ENCODE measurements at regions not wholly inside any gene's neighbourhood (a gene's known extent, or its start where the extent isn't known, plus 50 kb on each side); places are given as distances from the start of the nearest gene placed in this dataset.

DNA sequence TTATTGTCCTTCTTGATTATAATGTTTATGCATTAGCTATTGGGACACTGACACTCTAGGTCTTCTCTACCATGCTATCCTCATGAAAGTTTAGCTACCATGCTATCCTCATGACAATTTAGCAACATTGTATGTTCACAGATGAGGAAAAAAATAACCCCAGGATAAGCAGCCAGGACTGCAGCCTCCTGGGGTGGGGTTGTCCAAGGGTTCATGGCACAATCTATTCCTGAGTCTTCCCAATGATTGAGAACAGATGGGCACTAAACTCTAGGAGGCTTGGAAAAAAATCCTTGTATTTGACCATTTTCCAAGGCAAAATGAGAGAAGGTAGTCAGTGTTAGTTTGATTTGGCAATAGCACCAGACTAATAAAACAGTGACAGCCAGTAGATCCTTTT is 619.8 kb upstream of the LCORL start:
- Histone ChIP-seq H3K36me3 (no peaks in the 10 kb centered on the region), H3K27me3 (no peaks in the 10 kb centered on the region), H3K9me3 (no peaks in the 10 kb centered on the region), H3K4me1 (peaks cover 0 to 16% (median 6%) of the 10 kb centered on the region in 4 donors), H3K27ac (no peak overlapping the region), H3K4me3 (no peak overlapping the region)
- no peak for DNase-seq
- intact Hi-C loops (cut with DNase I; ENCODE audit: low total_unique reads) = no loop called here
- no peak for TF ChIP-seq POLR2AphosphoS5 (IDR thresholded peaks at IDR 0.05)
- TF ChIP-seq, protein P1, sequence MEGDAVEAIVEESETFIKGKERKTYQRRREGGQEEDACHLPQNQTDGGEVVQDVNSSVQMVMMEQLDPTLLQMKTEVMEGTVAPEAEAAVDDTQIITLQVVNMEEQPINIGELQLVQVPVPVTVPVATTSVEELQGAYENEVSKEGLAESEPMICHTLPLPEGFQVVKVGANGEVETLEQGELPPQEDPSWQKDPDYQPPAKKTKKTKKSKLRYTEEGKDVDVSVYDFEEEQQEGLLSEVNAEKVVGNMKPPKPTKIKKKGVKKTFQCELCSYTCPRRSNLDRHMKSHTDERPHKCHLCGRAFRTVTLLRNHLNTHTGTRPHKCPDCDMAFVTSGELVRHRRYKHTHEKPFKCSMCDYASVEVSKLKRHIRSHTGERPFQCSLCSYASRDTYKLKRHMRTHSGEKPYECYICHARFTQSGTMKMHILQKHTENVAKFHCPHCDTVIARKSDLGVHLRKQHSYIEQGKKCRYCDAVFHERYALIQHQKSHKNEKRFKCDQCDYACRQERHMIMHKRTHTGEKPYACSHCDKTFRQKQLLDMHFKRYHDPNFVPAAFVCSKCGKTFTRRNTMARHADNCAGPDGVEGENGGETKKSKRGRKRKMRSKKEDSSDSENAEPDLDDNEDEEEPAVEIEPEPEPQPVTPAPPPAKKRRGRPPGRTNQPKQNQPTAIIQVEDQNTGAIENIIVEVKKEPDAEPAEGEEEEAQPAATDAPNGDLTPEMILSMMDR (IDR thresholded peaks at IDR 0.05) = no peak
- TF ChIP-seq EP300 (IDR thresholded peaks at IDR 0.05) = no peak
- TF ChIP-seq POLR2A (IDR thresholded peaks at IDR 0.05) = no peak

DNA sequence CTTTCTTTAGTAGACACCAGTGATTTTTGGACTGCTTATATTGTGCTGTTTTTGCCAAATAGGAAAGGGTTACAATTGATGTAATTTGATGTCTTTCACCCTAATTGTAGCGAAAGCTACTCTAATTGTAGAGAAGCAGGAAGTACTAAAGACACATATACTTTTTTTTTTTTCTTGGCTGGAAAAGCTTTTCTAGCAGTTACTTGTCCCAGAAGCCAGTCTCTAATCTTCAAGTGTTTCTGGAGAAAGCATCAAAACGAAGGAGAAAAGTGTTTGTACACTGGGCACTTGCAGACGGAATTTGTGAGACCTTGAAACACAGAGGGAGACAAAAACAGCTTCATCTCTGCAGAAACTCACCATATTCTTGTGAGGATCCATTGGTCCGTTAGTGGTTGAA is 616.5 kb upstream of the LCORL start:
- 50 to 70% (median 66%) methylated on average over 4 of the region's 4 CpGs for WGBS, 5 donors
- H3K27me3 ChIP-seq = no peaks in the 10 kb centered on the region
- intact Hi-C loops (cut with DNase I; ENCODE audit: low total_unique reads) = no loop called here
- H3K36me3 ChIP-seq = no peaks in the 10 kb centered on the region
- H3K27ac ChIP-seq = no peak overlapping the region
- no peak for DNase-seq
- H3K4me1 ChIP-seq = no peaks in the 10 kb centered on the region
- TF ChIP-seq EP300 (IDR thresholded peaks at IDR 0.05) = no peak
- no peak for TF ChIP-seq POLR2AphosphoS5 (IDR thresholded peaks at IDR 0.05)
- no peak for TF ChIP-seq POLR2A (IDR thresholded peaks at IDR 0.05)
- TF ChIP-seq, protein P1 (IDR thresholded peaks at IDR 0.05) = no peak
- no peak overlapping the region for H3K4me3 ChIP-seq
- no peaks in the 10 kb centered on the region for H3K9me3 ChIP-seq

DNA sequence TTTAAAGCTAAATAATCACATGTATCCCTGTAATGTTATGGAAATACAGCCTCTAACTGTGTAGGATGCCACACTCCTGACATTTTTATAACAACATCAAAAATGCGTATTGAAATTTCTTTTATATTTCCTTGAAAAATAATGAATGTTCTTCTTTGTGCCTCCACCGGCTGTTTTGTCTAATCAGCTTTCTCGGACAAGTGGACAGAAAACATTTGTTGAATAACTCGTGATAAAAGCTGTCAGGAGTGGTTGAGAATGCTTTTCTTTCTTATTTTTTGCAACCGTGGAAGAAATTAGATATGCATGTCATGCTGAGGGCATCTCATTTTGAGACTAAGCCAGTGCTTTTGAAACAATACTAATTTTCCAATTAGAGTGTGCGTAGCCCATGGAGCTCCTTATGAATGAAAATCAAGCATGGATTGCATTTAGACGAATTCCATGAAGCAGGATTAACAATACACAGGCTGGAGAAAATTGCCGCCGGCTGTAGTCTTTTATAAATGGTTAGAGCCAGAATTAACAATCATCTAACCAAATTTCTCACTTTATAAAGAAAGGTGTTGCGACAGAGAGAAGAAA is 614.5 kb upstream of the LCORL start:
- Histone ChIP-seq H3K27me3 (no peaks in the 10 kb centered on the region), H3K4me3 (no peak overlapping the region), H3K9me3 (no peaks in the 10 kb centered on the region), H3K27ac (no peak overlapping the region), H3K36me3 (no peaks in the 10 kb centered on the region), H3K4me1 (no peaks in the 10 kb centered on the region)
- no peak for DNase-seq
- intact Hi-C loops (cut with DNase I; ENCODE audit: low total_unique reads) = no loop called here
- TF ChIP-seq, protein P1 (IDR thresholded peaks at IDR 0.05) = no peak
- TF ChIP-seq POLR2A (IDR thresholded peaks at IDR 0.05) = no peak
- TF ChIP-seq POLR2AphosphoS5 (IDR thresholded peaks at IDR 0.05) = no peak
- TF ChIP-seq EP300 (IDR thresholded peaks at IDR 0.05) = no peak
- WGBS, 5 donors = 55 to 62% (median 59%) methylated on average over 10 of the region's 10 CpGs

- DNase-seq = no peak
- Histone ChIP-seq H3K4me1 (no peaks in the 10 kb centered on the region), H3K27me3 (no peaks in the 10 kb centered on the region), H3K4me3 (no peak overlapping the region), H3K36me3 (no peaks in the 10 kb centered on the region), H3K9me3 (peaks cover 0 to 5% (median 2%) of the 10 kb centered on the region in 4 donors), H3K27ac (no peak overlapping the region)
- intact Hi-C loops (cut with DNase I; ENCODE audit: low total_unique reads) = no loop called here
- TF ChIP-seq EP300 (IDR thresholded peaks at IDR 0.05) (no peak), POLR2AphosphoS5 (IDR thresholded peaks at IDR 0.05) (no peak), POLR2A (IDR thresholded peaks at IDR 0.05) (no peak)
- TF ChIP-seq, protein P1 (IDR thresholded peaks at IDR 0.05) = no peak
- WGBS, 5 donors = 57 to 68% (median 60%) methylated on average over 3 of the region's 3 CpGs
Observed at GRCh38 chr4:18635531-18635930, 614.0 kb upstream of the LCORL start.
